ENCODE measurements at regions not wholly inside any gene's neighbourhood (a gene's known extent, or its start where the extent isn't known, plus 50 kb on each side); places are given as distances from the start of the nearest gene placed in this dataset.

- Histone ChIP-seq H3K9me3 (ENCODE audit: control insufficient read depth, low read length) (no peaks in the 10 kb centered on the region), H2AK5ac (ENCODE audit: low read length, severe bottlenecking) (no peak overlapping the region), H3K23ac (ENCODE audit: low read length in 2 of 2) (no peak overlapping the region), H3K14ac (ENCODE audit: low read length in 2 of 2) (no peak overlapping the region), H2AFZ (ENCODE audit: low read depth, low read length) (no peak overlapping the region), H3K79me1 (replicated peaks; ENCODE audit: low read length, poor library complexity, severe bottlenecking) (no peaks in the 10 kb centered on the region), H3K4me3 (ENCODE audit: insufficient read depth in 1 of 2, low read depth in 1 of 2, low read length in 2 of 2) (no peak overlapping the region), H2BK120ac (ENCODE audit: low read depth, low read length) (no peak overlapping the region), H3K4ac (ENCODE audit: low read depth in 1 of 2, low read length in 2 of 2) (no peak overlapping the region), H2BK5ac (ENCODE audit: low read depth, low read length, poor library complexity, severe bottlenecking) (no peak overlapping the region), H2BK12ac (ENCODE audit: low read length in 2 of 2) (no peak overlapping the region), H3K18ac (ENCODE audit: low read depth in 1 of 2, low read length in 2 of 2) (no peak overlapping the region), H4K8ac (ENCODE audit: low read length) (no peak overlapping the region), H3K36me3 (ENCODE audit: control insufficient read depth in 1 of 2, insufficient read depth in 2 of 2, low read depth in 1 of 2, low read length in 2 of 2) (no peaks in the 10 kb centered on the region), H3K27me3 (ENCODE audit: control insufficient read depth in 1 of 2, insufficient read depth in 1 of 2, low read length in 2 of 2) (no peaks in the 10 kb centered on the region), H3K9ac (ENCODE audit: low read length) (no peak overlapping the region), H3K4me2 (ENCODE audit: low read length, poor library complexity, severe bottlenecking) (no peak overlapping the region), H4K91ac (ENCODE audit: low read length) (no peak overlapping the region), H3K27ac (ENCODE audit: low read length, poor library complexity, severe bottlenecking) (no peak overlapping the region), H2BK15ac (ENCODE audit: low read depth, poor library complexity, severe bottlenecking) (no peak overlapping the region), H3K4me1 (ENCODE audit: control insufficient read depth, insufficient read depth, low read depth, low read length) (no peaks in the 10 kb centered on the region)
- no peak for DNase-seq
- 84% methylated on average over 5 of the region's 5 CpGs for WGBS
Measured at GRCh38 chr6:62904687-62905086, 306.6 kb upstream of the FKBP1C start.

DNA sequence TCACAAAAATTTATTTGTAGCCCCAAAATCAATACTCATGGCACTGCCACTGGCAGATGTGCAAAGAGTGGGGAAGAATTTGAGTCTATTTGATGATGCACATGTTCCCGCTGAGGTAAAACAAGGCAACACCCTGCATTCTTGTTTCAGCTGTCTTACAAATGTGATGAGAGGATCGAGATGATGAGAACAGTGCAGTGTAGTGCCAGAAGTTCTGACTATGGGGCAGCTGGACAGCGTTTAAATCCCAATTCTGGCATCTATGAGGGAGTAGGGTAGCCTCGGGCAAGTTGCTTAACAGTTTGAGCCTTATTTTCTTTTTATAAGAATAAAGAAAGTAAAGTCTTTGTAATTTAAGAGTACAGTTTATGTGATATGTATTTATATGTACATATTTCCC is 296.7 kb upstream of the FKBP1C start:
- Histone ChIP-seq H3K4me1 (ENCODE audit: control insufficient read depth, insufficient read depth, low read depth, low read length) (no peaks in the 10 kb centered on the region), H2BK5ac (ENCODE audit: low read depth, low read length, poor library complexity, severe bottlenecking) (no peak overlapping the region), H3K36me3 (ENCODE audit: control insufficient read depth in 1 of 2, insufficient read depth in 2 of 2, low read depth in 1 of 2, low read length in 2 of 2) (no peaks in the 10 kb centered on the region), H4K8ac (ENCODE audit: low read length) (no peak overlapping the region), H3K4me3 (ENCODE audit: insufficient read depth in 1 of 2, low read depth in 1 of 2, low read length in 2 of 2) (no peak overlapping the region), H3K14ac (ENCODE audit: low read length in 2 of 2) (no peak overlapping the region), H3K4me2 (ENCODE audit: low read length, poor library complexity, severe bottlenecking) (no peak overlapping the region), H2BK120ac (ENCODE audit: low read depth, low read length) (no peak overlapping the region), H3K9me3 (ENCODE audit: control insufficient read depth, low read length) (no peaks in the 10 kb centered on the region), H4K91ac (ENCODE audit: low read length) (no peak overlapping the region), H2AFZ (ENCODE audit: low read depth, low read length) (no peak overlapping the region), H3K27ac (ENCODE audit: low read length, poor library complexity, severe bottlenecking) (no peak overlapping the region), H2BK15ac (ENCODE audit: low read depth, poor library complexity, severe bottlenecking) (no peak overlapping the region), H3K4ac (ENCODE audit: low read depth in 1 of 2, low read length in 2 of 2) (no peak overlapping the region), H3K18ac (ENCODE audit: low read depth in 1 of 2, low read length in 2 of 2) (no peak overlapping the region), H3K23ac (ENCODE audit: low read length in 2 of 2) (no peak overlapping the region), H3K27me3 (ENCODE audit: control insufficient read depth in 1 of 2, insufficient read depth in 1 of 2, low read length in 2 of 2) (no peaks in the 10 kb centered on the region), H2AK5ac (ENCODE audit: low read length, severe bottlenecking) (no peak overlapping the region), H3K79me1 (replicated peaks; ENCODE audit: low read length, poor library complexity, severe bottlenecking) (no peaks in the 10 kb centered on the region), H3K9ac (ENCODE audit: low read length) (no peak overlapping the region), H2BK12ac (ENCODE audit: low read length in 2 of 2) (no peak overlapping the region)
- DNase-seq, result no peak
- 60% methylated on average over 3 of the region's 4 CpGs for WGBS

DNA sequence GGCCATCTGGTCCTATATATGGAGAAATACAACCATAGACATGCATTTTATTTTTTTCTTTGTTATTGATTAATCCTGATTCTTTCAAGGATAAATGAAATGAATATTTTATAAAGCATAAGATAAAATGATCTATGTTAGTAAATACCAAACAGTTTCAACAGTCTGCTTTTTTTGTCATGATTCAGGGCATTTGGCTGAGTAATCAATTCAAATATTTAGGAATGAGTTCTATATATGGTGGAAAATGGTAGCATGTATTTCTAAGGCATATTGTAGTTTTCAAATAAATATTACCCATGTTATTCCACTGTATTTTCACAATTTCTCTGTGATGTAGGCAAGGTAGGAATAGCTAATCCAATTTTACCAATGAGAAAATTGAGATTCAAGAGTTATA is 287.5 kb upstream of the FKBP1C start:
- no peak overlapping the region for H2BK120ac ChIP-seq (ENCODE audit: low read depth, low read length)

DNA sequence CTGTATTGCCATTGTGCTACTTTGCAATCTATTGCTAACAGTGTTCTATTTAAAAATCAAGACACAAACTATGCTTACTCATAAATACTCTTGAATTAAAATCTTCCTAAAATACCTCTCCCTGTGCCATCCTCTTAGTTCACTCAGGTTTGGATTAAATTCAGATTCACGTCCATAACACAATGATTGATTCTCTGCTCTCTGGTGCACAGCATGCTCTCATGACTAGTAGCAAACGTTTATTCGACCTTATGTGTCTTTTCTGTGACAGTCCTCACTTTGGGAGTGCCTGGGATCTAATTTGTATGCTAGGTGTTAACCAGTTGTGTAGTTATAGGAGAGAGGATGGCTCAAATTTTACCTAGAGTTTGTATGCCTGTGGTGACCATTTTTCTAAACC is 270.4 kb upstream of the FKBP1C start:
- H2AFZ ChIP-seq (ENCODE audit: low read depth, low read length), result no peak overlapping the region
- H3K9me3 ChIP-seq (ENCODE audit: control insufficient read depth, low read length), result no peaks in the 10 kb centered on the region
- H4K8ac ChIP-seq (ENCODE audit: low read length), result no peak overlapping the region

More for the DNA sequence above, 287.5 kb upstream of the FKBP1C start:
- Histone ChIP-seq H3K23ac (ENCODE audit: low read length in 2 of 2) (no peak overlapping the region), H2BK12ac (ENCODE audit: low read length in 2 of 2) (no peak overlapping the region), H2AFZ (ENCODE audit: low read depth, low read length) (no peak overlapping the region), H4K91ac (ENCODE audit: low read length) (no peak overlapping the region), H3K9ac (ENCODE audit: low read length) (no peak overlapping the region), H3K4me2 (ENCODE audit: low read length, poor library complexity, severe bottlenecking) (no peak overlapping the region), H3K4me3 (ENCODE audit: insufficient read depth in 1 of 2, low read depth in 1 of 2, low read length in 2 of 2) (no peak overlapping the region), H2BK15ac (ENCODE audit: low read depth, poor library complexity, severe bottlenecking) (no peak overlapping the region), H2AK5ac (ENCODE audit: low read length, severe bottlenecking) (no peak overlapping the region), H3K27me3 (ENCODE audit: control insufficient read depth in 1 of 2, insufficient read depth in 1 of 2, low read length in 2 of 2) (no peaks in the 10 kb centered on the region), H3K27ac (ENCODE audit: low read length, poor library complexity, severe bottlenecking) (no peak overlapping the region), H3K36me3 (ENCODE audit: control insufficient read depth in 1 of 2, insufficient read depth in 2 of 2, low read depth in 1 of 2, low read length in 2 of 2) (no peaks in the 10 kb centered on the region), H3K4ac (ENCODE audit: low read depth in 1 of 2, low read length in 2 of 2) (no peak overlapping the region), H3K9me3 (ENCODE audit: control insufficient read depth, low read length) (no peaks in the 10 kb centered on the region), H3K14ac (ENCODE audit: low read length in 2 of 2) (no peak overlapping the region), H3K18ac (ENCODE audit: low read depth in 1 of 2, low read length in 2 of 2) (no peak overlapping the region), H2BK5ac (ENCODE audit: low read depth, low read length, poor library complexity, severe bottlenecking) (no peak overlapping the region), H3K4me1 (ENCODE audit: control insufficient read depth, insufficient read depth, low read depth, low read length) (no peaks in the 10 kb centered on the region), H3K79me1 (replicated peaks; ENCODE audit: low read length, poor library complexity, severe bottlenecking) (no peaks in the 10 kb centered on the region), H4K8ac (ENCODE audit: low read length) (no peak overlapping the region)
- DNase-seq, result no peak

More for the DNA sequence above, 270.4 kb upstream of the FKBP1C start:
- Histone ChIP-seq H3K4me2 (ENCODE audit: low read length, poor library complexity, severe bottlenecking) (no peak overlapping the region), H3K4me1 (ENCODE audit: control insufficient read depth, insufficient read depth, low read depth, low read length) (no peaks in the 10 kb centered on the region), H3K4me3 (ENCODE audit: insufficient read depth in 1 of 2, low read depth in 1 of 2, low read length in 2 of 2) (no peak overlapping the region), H3K27ac (ENCODE audit: low read length, poor library complexity, severe bottlenecking) (no peak overlapping the region), H2AK5ac (ENCODE audit: low read length, severe bottlenecking) (no peak overlapping the region), H2BK120ac (ENCODE audit: low read depth, low read length) (no peak overlapping the region), H2BK5ac (ENCODE audit: low read depth, low read length, poor library complexity, severe bottlenecking) (no peak overlapping the region), H2BK12ac (ENCODE audit: low read length in 2 of 2) (no peak overlapping the region), H3K14ac (ENCODE audit: low read length in 2 of 2) (no peak overlapping the region), H4K91ac (ENCODE audit: low read length) (no peak overlapping the region), H3K4ac (ENCODE audit: low read depth in 1 of 2, low read length in 2 of 2) (no peak overlapping the region), H3K23ac (ENCODE audit: low read length in 2 of 2) (no peak overlapping the region), H3K27me3 (ENCODE audit: control insufficient read depth in 1 of 2, insufficient read depth in 1 of 2, low read length in 2 of 2) (no peaks in the 10 kb centered on the region), H2BK15ac (ENCODE audit: low read depth, poor library complexity, severe bottlenecking) (no peak overlapping the region), H3K18ac (ENCODE audit: low read depth in 1 of 2, low read length in 2 of 2) (no peak overlapping the region), H3K9ac (ENCODE audit: low read length) (no peak overlapping the region), H3K36me3 (ENCODE audit: control insufficient read depth in 1 of 2, insufficient read depth in 2 of 2, low read depth in 1 of 2, low read length in 2 of 2) (no peaks in the 10 kb centered on the region), H3K79me1 (replicated peaks; ENCODE audit: low read length, poor library complexity, severe bottlenecking) (no peaks in the 10 kb centered on the region)
- 69% methylated on average over 3 of the region's 3 CpGs for WGBS
- no peak for DNase-seq

Measured in mesenchymal stem cell (in vitro differentiated cells and primary cell).